ENCODE measurements at regions not wholly inside any gene's neighbourhood (a gene's known extent, or its start where the extent isn't known, plus 50 kb on each side); places are given as distances from the start of the nearest gene placed in this dataset.

GRCh38 chr18:29873211-29873610 is 1169.3 kb downstream of the DSC3 start:
- TF ChIP-seq CTCF (conservative IDR thresholded peaks at IDR 0.05; ENCODE audit: low read depth, low read length) (no peak), EZH2 (IDR thresholded peaks at IDR 0.05; ENCODE audit: borderline replicate concordance, low read depth, low read length, poor library complexity, severe bottlenecking) (no peak)

All from A673 (cell line).